ENCODE measurements at regions not wholly inside any gene's neighbourhood (a gene's known extent, or its start where the extent isn't known, plus 50 kb on each side); places are given as distances from the start of the nearest gene placed in this dataset.

DNA sequence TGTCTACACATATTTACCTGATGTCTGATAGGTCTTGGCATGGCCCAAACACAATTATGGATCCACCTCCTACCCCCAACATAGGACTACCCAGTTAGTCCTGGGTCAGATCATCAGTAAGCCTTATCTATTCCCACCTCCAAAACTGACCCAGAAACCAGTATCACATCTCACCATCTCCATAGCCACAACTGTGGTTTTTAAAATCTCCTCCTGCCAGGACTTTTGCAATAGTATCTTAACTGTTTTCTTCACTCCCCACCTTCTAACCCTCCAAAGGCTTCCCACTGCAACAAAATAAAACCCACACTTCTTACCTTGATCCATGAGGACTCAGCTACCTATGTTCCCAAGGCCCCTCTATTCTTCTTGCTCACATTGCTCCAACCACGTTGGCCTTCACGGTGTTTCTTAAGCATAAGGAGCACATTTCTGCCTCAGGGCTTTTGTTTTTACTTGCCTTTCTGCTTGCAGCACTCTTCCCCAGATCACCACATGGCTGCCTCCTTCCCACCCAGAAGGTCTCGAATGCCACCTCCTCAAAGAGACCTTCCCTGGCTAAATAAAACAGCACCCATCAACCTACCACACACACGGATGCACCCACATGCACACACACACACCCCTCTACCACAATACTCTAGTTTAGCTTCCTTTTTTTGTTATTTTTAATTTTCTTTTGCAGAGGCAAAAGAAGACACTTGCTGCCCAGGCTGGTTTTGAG lies 125.9 kb upstream of the SLC1A4 start:
- TF ChIP-seq RAD21 (IDR thresholded peaks at IDR 0.05; ENCODE audit: low read depth) (no peak), EGR1 (IDR thresholded peaks at IDR 0.05) (no peak), EP300 (IDR thresholded peaks at IDR 0.05; ENCODE audit: borderline replicate concordance) (no peak), CREB1 (IDR thresholded peaks at IDR 0.05; ENCODE audit: low read depth) (no peak), YY1 (IDR thresholded peaks at IDR 0.05; ENCODE audit: low read depth) (no peak), TCF12 (IDR thresholded peaks at IDR 0.05; ENCODE audit: low read depth) (no peak)

Measured in Ishikawa (cell line).